H9 (cell line): ENCODE measurements at regions not wholly inside any gene's neighbourhood (a gene's known extent, or its start where the extent isn't known, plus 50 kb on each side); places are given as distances from the start of the nearest gene placed in this dataset.

ENCODE experiments used
- DNase-seq: peaks from one replicate; pipeline ENCODE4 v3.0.0-alpha.2; 2017
- H2AFZ ChIP-seq: one replicate; pipeline ENCODE4 v1.6.1; 2013; ENCODE audit warnings: mild to moderate bottlenecking, low read length, control low read depth, moderate library complexity
- H2AK5ac ChIP-seq: 2 replicates; pipeline ENCODE4 v1.6.1; 2013; ENCODE audit warnings: low read length, control low read depth, mixed read lengths; ENCODE audit not compliant: insufficient read length
- H2BK120ac ChIP-seq: one replicate; pipeline ENCODE4 v1.6.1; 2013; ENCODE audit warnings: low read depth, mild to moderate bottlenecking, low read length, control low read depth, inconsistent platforms; ENCODE audit not compliant: poor library complexity, severe bottlenecking
- H2BK12ac ChIP-seq: 2 replicates; pipeline ENCODE4 v1.6.1; 2013; ENCODE audit warnings: low read length, control low read depth, mixed read lengths, low read depth; ENCODE audit not compliant: insufficient read length
- H2BK15ac ChIP-seq: 2 replicates; pipeline ENCODE4 v1.6.1; 2013; ENCODE audit warnings: low read depth, low read length, control low read depth
- H2BK20ac ChIP-seq: one replicate; pipeline ENCODE4 v1.6.1; 2013; ENCODE audit warnings: low read depth, mild to moderate bottlenecking, low read length, control low read depth, inconsistent platforms; ENCODE audit not compliant: poor library complexity, severe bottlenecking
- H2BK5ac ChIP-seq: 2 replicates; pipeline ENCODE4 v1.6.1; 2013; ENCODE audit warnings: low read length, control low read depth, mixed read lengths; ENCODE audit not compliant: insufficient read length
- H3K14ac ChIP-seq: 2 replicates; pipeline ENCODE4 v1.6.1; 2013; ENCODE audit warnings: low read length, control low read depth; ENCODE audit not compliant: insufficient read depth
- H3K18ac ChIP-seq: 2 replicates; pipeline ENCODE4 v1.6.1; 2013; ENCODE audit warnings: low read depth, mild to moderate bottlenecking, mixed read lengths, low read length, control low read depth; ENCODE audit not compliant: insufficient read length
- H3K23ac ChIP-seq: 2 replicates; pipeline ENCODE4 v1.6.1; 2013; ENCODE audit warnings: low read length, control low read depth, mixed read lengths, low read depth; ENCODE audit not compliant: insufficient read length
- H3K23me2 ChIP-seq: 2 replicates; pipeline ENCODE4 v1.6.1; 2013; ENCODE audit warnings: low read depth, mild to moderate bottlenecking, mixed read lengths, low read length, control low read depth; ENCODE audit not compliant: insufficient read length, poor library complexity, severe bottlenecking
- H3K27ac ChIP-seq: 2 replicates; pipeline ENCODE4 v1.5.1; 2013; ENCODE audit warnings: low read length, control low read depth, mixed read lengths, low read depth; ENCODE audit not compliant: insufficient read length
- H3K27me3 ChIP-seq: 2 replicates; pipeline ENCODE4 v1.6.1; 2013; ENCODE audit warnings: low read length, control low read depth, inconsistent platforms; ENCODE audit not compliant: insufficient read depth
- H3K4ac ChIP-seq: 2 replicates; pipeline ENCODE4 v1.6.1; 2013; ENCODE audit warnings: low read depth, mild to moderate bottlenecking, control low read depth, inconsistent platforms, low read length, moderate library complexity
- H3K4me1 ChIP-seq: 2 replicates; pipeline ENCODE4 v1.6.1; 2013; ENCODE audit warnings: low read length, control low read depth, inconsistent platforms; ENCODE audit not compliant: insufficient read depth
- H3K4me2 ChIP-seq: 2 replicates; pipeline ENCODE4 v1.6.1; 2013; ENCODE audit warnings: low read length, control low read depth, mixed read lengths; ENCODE audit not compliant: insufficient read length, insufficient read depth
- H3K56ac ChIP-seq: 2 replicates; pipeline ENCODE4 v1.6.1; 2013; ENCODE audit warnings: low read depth, mild to moderate bottlenecking, mixed read lengths, low read length, control low read depth; ENCODE audit not compliant: insufficient read length
- H3K79me1 ChIP-seq: 2 replicates; pipeline ENCODE4 v1.6.1; 2013; ENCODE audit warnings: low read depth, mild to moderate bottlenecking, moderate library complexity, low read length, control low read depth, inconsistent platforms; ENCODE audit not compliant: insufficient read depth, poor library complexity, severe bottlenecking
- H3K79me2 ChIP-seq: 2 replicates; pipeline ENCODE4 v1.6.1; 2013; ENCODE audit warnings: low read length, control low read depth, inconsistent platforms; ENCODE audit not compliant: insufficient read depth
- H3K9ac ChIP-seq: 2 replicates; pipeline ENCODE4 v1.6.1; 2013; ENCODE audit warnings: low read length, control low read depth, mixed read lengths; ENCODE audit not compliant: insufficient read length; ENCODE audit errors: extremely low read depth
- H3K9me3 ChIP-seq: one replicate; pipeline ENCODE4 v1.6.1; 2013; ENCODE audit warnings: low read depth, low read length, inconsistent platforms; ENCODE audit not compliant: control insufficient read depth
- H3T11ph ChIP-seq: one replicate; pipeline ENCODE4 v1.6.1; 2013; ENCODE audit warnings: mild to moderate bottlenecking, low read length, control low read depth, inconsistent platforms
- H4K20me1 ChIP-seq: one replicate; pipeline ENCODE4 v1.6.1; 2013; ENCODE audit not compliant: control insufficient read depth, insufficient read length, insufficient read depth
- H4K5ac ChIP-seq: 2 replicates; pipeline ENCODE4 v1.6.1; 2013; ENCODE audit warnings: low read depth, mild to moderate bottlenecking, mixed read lengths, low read length, control low read depth; ENCODE audit not compliant: insufficient read length
- H4K8ac ChIP-seq: replicated peaks from 2 replicates; pipeline ENCODE4 v1.6.1; 2013; ENCODE audit warnings: low read length, control low read depth, mixed read lengths, low read depth; ENCODE audit not compliant: insufficient read length
- H4K91ac ChIP-seq: 2 replicates; pipeline ENCODE4 v1.6.1; 2013; ENCODE audit warnings: low read depth, mild to moderate bottlenecking, moderate library complexity, mixed read lengths, low read length, control low read depth; ENCODE audit not compliant: insufficient read length
- H3K27ac Mint-ChIP-seq, 3 experiments: 2 replicates in 2 of 3; 3 replicates in 1 of 3; pipeline ENCODE4 v1.8.0; 2020 to 2021; ENCODE audit warnings: mixed read lengths in 3 of 3, mild to moderate bottlenecking in 1 of 3, moderate library complexity in 1 of 3
- H3K27me3 Mint-ChIP-seq: 2 replicates; pipeline ENCODE4 v1.8.0; 2021; ENCODE audit warnings: low read depth, mild to moderate bottlenecking, moderate library complexity, mixed read lengths
- H3K36me3 Mint-ChIP-seq, 3 experiments: 2 replicates in 2 of 3; 3 replicates in 1 of 3; pipeline ENCODE4 v1.8.0; 2020 to 2021; ENCODE audit warnings: low read depth in 3 of 3, mixed read lengths in 3 of 3; ENCODE audit not compliant: insufficient read depth in 1 of 3
- H3K4me1 Mint-ChIP-seq, 2 experiments: 2 replicates each; pipeline ENCODE4 v1.8.0; 2020; ENCODE audit warnings: mixed read lengths in 2 of 2
- H3K4me3 Mint-ChIP-seq, 2 experiments: 2 replicates in 1 of 2; 3 replicates in 1 of 2; pipeline ENCODE4 v1.8.0; 2020 to 2021; ENCODE audit warnings: mild to moderate bottlenecking in 2 of 2, mixed read lengths in 2 of 2, moderate library complexity in 1 of 2
- H3K9me3 Mint-ChIP-seq, 2 experiments: 2 replicates in 1 of 2; 3 replicates in 1 of 2; pipeline ENCODE4 v1.8.0; 2020; ENCODE audit warnings: mild to moderate bottlenecking in 2 of 2, mixed read lengths in 2 of 2, moderate library complexity in 1 of 2
- CTCF ChIP-seq: fragments of 200-600 bp; sonication (generic); conservative IDR thresholded peaks from 3 replicates; pipeline ENCODE4 v1.8.0; 2021; ENCODE audit warnings: antibody characterized with exemption, mild to moderate bottlenecking
- WGBS: extraction: QIAGEN DNeasy Blood & Tissue Kit; methylation state at CpG from one replicate; pipeline ENCODE4 v1.1.7; 2013; ENCODE audit warnings: missing lambda C conversion rate, low lambda C conversion rate, mixed read lengths; ENCODE audit not compliant: insufficient read length; ENCODE audit errors: extremely low coverage; 5-methylcytosine and 5-hydroxymethylcytosine counted together

GRCh38 chrX:134167591-134168203 lies 69.3 kb upstream of the CCDC160 start:
- Histone ChIP-seq H3K79me2 (peaks cover 11% of the 10 kb centered on the region; the same call in 1 of the 2 replicates), H4K8ac (no peak overlapping the region), H3K9ac (no peak overlapping the region), H3K9me3 (no peaks in the 10 kb centered on the region), H2AFZ (no peak overlapping the region), H2BK20ac (no peak overlapping the region), H2AK5ac (no peak overlapping the region), H2BK5ac (no peak overlapping the region), H3K18ac (no peak overlapping the region), H3K4me2 (no peak overlapping the region), H3K27ac (no peak overlapping the region), H3K14ac (no peak overlapping the region), H3K56ac (no peak overlapping the region), H3K4ac (no peak overlapping the region), H3K23me2 (peaks cover 11% of the 10 kb centered on the region), H2BK12ac (no peak overlapping the region), H2BK15ac (no peak overlapping the region), H3K27me3 (no peaks in the 10 kb centered on the region), H4K91ac (no peak overlapping the region), H2BK120ac (no peak overlapping the region), H3K23ac (no peak overlapping the region), H4K5ac (no peak overlapping the region), H4K20me1 (no peaks in the 10 kb centered on the region), H3K79me1 (no peaks in the 10 kb centered on the region), H3K4me1 (no peaks in the 10 kb centered on the region), H3T11ph (no peak overlapping the region)
- no peak overlapping the region for H3K4me3 Mint-ChIP-seq
- no CpG with 5 or more reads among the region's 6 CpGs for WGBS
- H3K36me3 Mint-ChIP-seq, result peaks cover 34 to 46% (median 36%) of the 10 kb centered on the region in 3 experiments
- H3K9me3 Mint-ChIP-seq, result peaks cover 2 to 18% of the 10 kb centered on the region in 2 experiments; a peak in 3 of 5 replicates
- peaks cover 14 to 32% of the 10 kb centered on the region in 2 experiments for H3K4me1 Mint-ChIP-seq
- peaks cover 2% of the 10 kb centered on the region; the same call in 1 of the 2 replicates for H3K27me3 Mint-ChIP-seq
- DNase-seq, result no peak
- TF ChIP-seq CTCF, result no peak
- H3K27ac Mint-ChIP-seq, result peak overlapping the region in 1 of 3 experiments; percentile 73; a peak in 3 of 7 replicates
